ENCODE measurements at regions not wholly inside any gene's neighbourhood (a gene's known extent, or its start where the extent isn't known, plus 50 kb on each side); places are given as distances from the start of the nearest gene placed in this dataset.

GRCh38 chr5:142506756-142507155, 179.1 kb downstream of the FGF1 start:
- DNase-seq (no peak), ATAC-seq (ENCODE audit: insufficient read depth, low read depth) (no peak)
- Histone ChIP-seq H3K79me2 (ENCODE audit: insufficient read depth, low read length) (no peaks in the 10 kb centered on the region), H3K27me3 (ENCODE audit: insufficient read depth, low read length, poor library complexity) (no peaks in the 10 kb centered on the region), H2AFZ (ENCODE audit: low read depth, low read length) (no peak overlapping the region), H3K4me2 (ENCODE audit: insufficient read depth, low read length) (no peak overlapping the region), H3K27ac (ENCODE audit: low read length) (no peak overlapping the region), H3K9me3 (ENCODE audit: insufficient read depth, low read length, severe bottlenecking) (no peaks in the 10 kb centered on the region), H3K4me1 (ENCODE audit: insufficient read depth, low read length) (peaks cover 11% of the 10 kb centered on the region), H3K36me3 (ENCODE audit: insufficient read depth, low read length) (no peaks in the 10 kb centered on the region), H3K9ac (ENCODE audit: low read depth, low read length) (no peak overlapping the region), H3K4me3 (ENCODE audit: low read depth in 1 of 2, low read length in 2 of 2) (no peak overlapping the region), H4K20me1 (ENCODE audit: insufficient read depth, low read length) (no peaks in the 10 kb centered on the region)
- TF ChIP-seq CTCF (IDR thresholded peaks at IDR 0.05; ENCODE audit: borderline replicate concordance, extremely low read depth, low read length, poor library complexity, severe bottlenecking), result no peak
- no peak for TF ChIP-seq EZH2 (IDR thresholded peaks at IDR 0.05; ENCODE audit: borderline replicate concordance, low read depth, low read length, severe bottlenecking)

DNA sequence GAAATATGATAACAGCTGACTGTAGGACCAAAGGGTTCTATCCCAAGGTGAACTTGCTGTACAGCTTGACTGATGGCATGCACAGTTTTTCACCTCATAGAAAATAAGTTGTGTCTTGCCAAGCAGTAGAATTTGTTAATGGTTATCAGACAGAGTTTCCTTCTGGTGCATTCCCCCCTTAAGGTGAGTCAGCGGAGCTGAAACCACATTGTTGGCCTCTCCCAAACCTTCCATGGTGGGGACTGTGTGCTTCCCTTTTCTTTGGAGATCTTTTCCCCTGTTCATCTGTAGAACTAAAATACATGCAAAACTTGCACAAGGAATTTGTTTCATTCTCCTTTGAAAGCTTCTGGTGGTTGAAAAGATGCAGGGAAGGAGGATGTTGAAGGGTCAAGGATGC, 179.8 kb downstream of the FGF1 start:
- ATAC-seq (ENCODE audit: insufficient read depth, low read depth), result no peak

DNA sequence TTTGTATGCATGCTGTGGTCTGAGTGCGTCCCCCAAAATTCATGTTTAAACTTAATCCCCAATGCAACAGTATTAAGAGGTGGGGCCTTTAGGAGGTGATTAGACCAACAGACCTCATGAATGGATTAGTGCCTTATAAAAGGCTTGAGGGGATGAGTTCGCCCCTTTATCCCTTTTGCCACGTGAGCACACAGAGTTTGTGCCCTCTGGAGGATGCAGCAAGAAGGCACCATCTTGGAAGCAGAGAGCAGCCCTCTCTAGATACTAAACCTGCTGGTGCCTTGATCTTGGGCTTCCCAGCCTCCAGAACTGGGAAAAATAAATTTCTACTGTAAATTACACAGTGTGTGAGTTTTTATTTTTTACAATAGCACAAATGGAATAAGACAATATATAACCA, 177.1 kb upstream of the SPRY4 start:
- H3K27me3 ChIP-seq (ENCODE audit: insufficient read depth, low read length, poor library complexity), result no peaks in the 10 kb centered on the region
- H3K4me3 ChIP-seq (ENCODE audit: low read depth in 1 of 2, low read length in 2 of 2), result no peak overlapping the region
- DNase-seq, result no peak
- H3K79me2 ChIP-seq (ENCODE audit: insufficient read depth, low read length), result no peaks in the 10 kb centered on the region
- no peak for ATAC-seq (ENCODE audit: insufficient read depth, low read depth)
- H3K9ac ChIP-seq (ENCODE audit: low read depth, low read length), result no peak overlapping the region
- H3K36me3 ChIP-seq (ENCODE audit: insufficient read depth, low read length), result no peaks in the 10 kb centered on the region
- no peaks in the 10 kb centered on the region for H3K4me1 ChIP-seq (ENCODE audit: insufficient read depth, low read length)
- H4K20me1 ChIP-seq (ENCODE audit: insufficient read depth, low read length), result no peaks in the 10 kb centered on the region
- TF ChIP-seq CTCF (IDR thresholded peaks at IDR 0.05; ENCODE audit: borderline replicate concordance, extremely low read depth, low read length, poor library complexity, severe bottlenecking), result peak; percentile 17
- TF ChIP-seq EZH2 (IDR thresholded peaks at IDR 0.05; ENCODE audit: borderline replicate concordance, low read depth, low read length, severe bottlenecking), result no peak
- no peak overlapping the region for H2AFZ ChIP-seq (ENCODE audit: low read depth, low read length)
- H3K9me3 ChIP-seq (ENCODE audit: insufficient read depth, low read length, severe bottlenecking), result no peaks in the 10 kb centered on the region
- no peak overlapping the region for H3K4me2 ChIP-seq (ENCODE audit: insufficient read depth, low read length)
- H3K27ac ChIP-seq (ENCODE audit: low read length), result no peak overlapping the region

More for the DNA sequence above, 179.8 kb downstream of the FGF1 start:
- no peak overlapping the region for H3K4me3 ChIP-seq (ENCODE audit: low read depth in 1 of 2, low read length in 2 of 2)
- H3K4me2 ChIP-seq (ENCODE audit: insufficient read depth, low read length), result no peak overlapping the region
- DNase-seq, result no peak
- H3K79me2 ChIP-seq (ENCODE audit: insufficient read depth, low read length), result no peaks in the 10 kb centered on the region
- no peaks in the 10 kb centered on the region for H3K9me3 ChIP-seq (ENCODE audit: insufficient read depth, low read length, severe bottlenecking)
- H3K27me3 ChIP-seq (ENCODE audit: insufficient read depth, low read length, poor library complexity), result no peaks in the 10 kb centered on the region
- TF ChIP-seq EZH2 (IDR thresholded peaks at IDR 0.05; ENCODE audit: borderline replicate concordance, low read depth, low read length, severe bottlenecking), result no peak
- no peak for TF ChIP-seq CTCF (IDR thresholded peaks at IDR 0.05; ENCODE audit: borderline replicate concordance, extremely low read depth, low read length, poor library complexity, severe bottlenecking)
- peaks cover 11% of the 10 kb centered on the region for H3K4me1 ChIP-seq (ENCODE audit: insufficient read depth, low read length)
- H3K9ac ChIP-seq (ENCODE audit: low read depth, low read length), result no peak overlapping the region
- H3K36me3 ChIP-seq (ENCODE audit: insufficient read depth, low read length), result no peaks in the 10 kb centered on the region
- H4K20me1 ChIP-seq (ENCODE audit: insufficient read depth, low read length), result no peaks in the 10 kb centered on the region
- no peak overlapping the region for H3K27ac ChIP-seq (ENCODE audit: low read length)
- H2AFZ ChIP-seq (ENCODE audit: low read depth, low read length), result no peak overlapping the region
